ENCODE measurements at regions not wholly inside any gene's neighbourhood (a gene's known extent, or its start where the extent isn't known, plus 50 kb on each side); places are given as distances from the start of the nearest gene placed in this dataset.

DNA sequence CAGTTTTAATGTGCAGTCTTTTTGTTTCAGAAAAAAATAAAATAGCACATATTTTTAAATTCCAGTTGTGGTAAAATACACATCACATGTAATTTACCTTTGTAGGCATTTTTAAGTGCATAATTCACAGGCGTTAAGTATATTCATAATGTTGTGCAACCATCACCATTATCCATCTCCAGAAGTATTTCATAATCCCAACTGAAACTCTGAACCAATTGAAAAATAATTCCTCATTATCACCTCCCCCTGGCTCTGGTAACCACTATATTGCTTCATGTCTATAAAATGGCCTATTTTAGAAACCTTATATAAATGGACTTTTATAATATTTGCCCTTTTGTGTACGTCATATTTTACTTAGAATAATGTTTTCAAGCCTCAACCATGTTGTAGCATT, 756.5 kb upstream of the KLHL1 start:
- no peak for DNase-seq

DNA sequence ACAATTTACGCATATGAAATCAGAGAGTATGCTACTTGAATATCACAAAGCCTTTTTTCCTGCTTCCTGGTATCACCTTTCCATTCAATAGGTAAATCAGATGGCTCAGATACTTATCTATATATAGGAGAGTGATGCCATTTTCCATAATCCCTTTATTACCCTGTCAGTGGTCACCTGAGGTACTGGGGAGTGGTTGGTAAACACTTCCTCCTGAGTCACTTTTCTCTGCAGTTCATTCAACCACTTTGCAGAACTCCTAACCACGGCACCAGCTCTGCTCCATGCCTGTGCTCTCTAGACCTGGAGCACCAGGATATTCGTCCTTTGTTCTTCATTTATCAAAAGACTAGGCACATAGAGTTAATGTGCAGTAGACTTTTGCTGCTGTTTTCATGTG, 748.5 kb upstream of the KLHL1 start:
- no peak for DNase-seq

DNA sequence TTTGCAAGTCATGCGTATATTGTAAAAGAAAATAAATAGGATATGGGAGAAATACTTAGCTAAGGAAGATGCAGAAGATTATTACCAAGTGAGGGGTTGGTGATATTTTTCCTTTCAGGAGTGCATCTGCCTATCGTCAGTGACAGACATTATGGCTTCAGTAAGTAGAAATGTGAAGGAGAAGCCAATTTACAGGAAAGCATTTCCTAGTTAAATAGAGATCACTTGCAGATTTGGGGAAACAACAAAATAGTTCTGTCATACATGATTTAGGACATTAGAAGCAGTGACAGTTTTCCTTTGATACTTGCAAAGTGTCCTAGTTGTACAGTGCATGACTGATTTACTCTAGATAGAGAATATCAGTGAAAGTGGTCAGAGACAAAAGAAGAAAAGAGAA, 747.8 kb upstream of the KLHL1 start:
- DNase-seq = no peak

DNA sequence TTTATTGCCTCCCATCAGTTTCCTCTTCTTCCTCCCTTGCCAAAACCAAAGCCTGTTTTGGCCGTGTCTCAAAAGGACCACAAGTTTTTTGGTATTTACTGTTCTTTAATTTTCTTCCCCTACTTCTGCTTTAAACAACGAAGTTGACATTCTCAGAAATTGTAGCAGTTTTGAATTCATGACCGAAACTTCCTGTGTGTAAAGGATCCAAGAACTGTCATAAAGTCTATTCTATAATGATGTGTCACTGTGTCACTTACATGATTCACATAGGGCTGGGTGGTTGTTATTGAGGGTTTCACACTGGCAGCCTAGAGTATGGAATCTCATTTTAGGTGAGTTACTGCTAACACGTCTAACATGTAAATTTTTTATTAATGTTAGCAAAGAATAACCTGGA, 741.0 kb upstream of the KLHL1 start:
- DNase-seq = no peak

DNA sequence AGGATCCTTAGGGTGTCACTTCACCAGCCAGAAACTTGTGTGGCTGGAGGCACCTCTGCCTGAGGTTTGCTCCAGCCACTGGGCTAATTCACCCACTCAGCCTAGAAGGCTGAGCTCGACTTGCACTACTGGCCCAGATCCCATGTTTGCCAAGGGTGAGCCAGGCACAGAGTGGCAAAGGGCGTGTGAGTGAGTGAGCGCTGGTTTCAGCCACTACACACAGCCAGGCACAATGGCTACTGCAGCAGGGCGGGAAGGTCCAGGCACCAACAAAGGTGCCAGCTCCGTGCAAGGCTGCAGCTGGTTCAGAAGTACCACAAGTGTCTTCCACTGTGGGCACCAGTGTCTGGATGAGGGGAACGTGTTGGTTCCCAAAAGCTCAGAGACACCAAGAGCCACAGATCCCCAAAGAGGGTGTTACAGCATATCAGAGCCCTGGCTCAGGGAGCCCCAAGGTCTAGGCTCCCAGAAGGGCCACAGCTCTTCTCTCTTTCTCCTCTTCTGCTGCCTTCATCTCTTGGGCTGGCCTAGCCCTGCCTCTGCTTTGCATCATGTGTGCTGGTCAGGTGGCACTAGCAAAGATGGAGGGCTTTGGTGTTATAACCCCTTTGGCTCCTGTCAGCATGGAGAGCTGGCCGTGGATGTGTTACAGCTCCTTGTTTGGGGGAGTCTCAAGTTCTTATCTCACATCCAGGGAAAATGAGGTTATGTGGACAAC, 736.3 kb upstream of the KLHL1 start:
- no peak for DNase-seq

DNA sequence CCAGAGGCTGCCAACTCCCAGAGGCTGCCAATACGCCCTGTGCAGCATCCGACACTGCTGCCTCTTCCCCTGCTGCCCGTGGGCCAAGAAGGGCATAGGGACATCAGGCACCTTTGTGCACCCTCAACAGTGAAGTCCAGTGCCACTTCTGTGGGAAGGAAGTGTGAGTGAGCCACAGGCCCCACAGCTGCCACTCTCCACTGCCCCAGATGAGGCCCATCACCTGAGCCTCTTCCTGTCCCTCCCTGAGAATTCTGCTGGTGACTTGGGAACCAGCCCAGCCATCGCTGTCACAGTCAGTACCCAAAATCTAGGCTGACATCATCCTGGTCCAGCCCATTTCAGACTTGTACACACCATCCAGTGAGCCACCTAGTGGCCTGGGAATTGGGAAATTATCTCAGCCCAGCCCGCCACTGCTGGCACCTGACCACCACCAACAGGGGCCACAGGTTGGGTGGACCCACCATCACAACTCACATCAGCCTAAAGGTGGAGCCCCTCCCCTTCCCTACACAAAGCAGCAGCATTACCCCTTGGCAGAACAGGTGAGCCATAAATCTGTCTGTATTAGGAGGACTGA, 733.9 kb upstream of the KLHL1 start:
- DNase-seq = no peak

DNA sequence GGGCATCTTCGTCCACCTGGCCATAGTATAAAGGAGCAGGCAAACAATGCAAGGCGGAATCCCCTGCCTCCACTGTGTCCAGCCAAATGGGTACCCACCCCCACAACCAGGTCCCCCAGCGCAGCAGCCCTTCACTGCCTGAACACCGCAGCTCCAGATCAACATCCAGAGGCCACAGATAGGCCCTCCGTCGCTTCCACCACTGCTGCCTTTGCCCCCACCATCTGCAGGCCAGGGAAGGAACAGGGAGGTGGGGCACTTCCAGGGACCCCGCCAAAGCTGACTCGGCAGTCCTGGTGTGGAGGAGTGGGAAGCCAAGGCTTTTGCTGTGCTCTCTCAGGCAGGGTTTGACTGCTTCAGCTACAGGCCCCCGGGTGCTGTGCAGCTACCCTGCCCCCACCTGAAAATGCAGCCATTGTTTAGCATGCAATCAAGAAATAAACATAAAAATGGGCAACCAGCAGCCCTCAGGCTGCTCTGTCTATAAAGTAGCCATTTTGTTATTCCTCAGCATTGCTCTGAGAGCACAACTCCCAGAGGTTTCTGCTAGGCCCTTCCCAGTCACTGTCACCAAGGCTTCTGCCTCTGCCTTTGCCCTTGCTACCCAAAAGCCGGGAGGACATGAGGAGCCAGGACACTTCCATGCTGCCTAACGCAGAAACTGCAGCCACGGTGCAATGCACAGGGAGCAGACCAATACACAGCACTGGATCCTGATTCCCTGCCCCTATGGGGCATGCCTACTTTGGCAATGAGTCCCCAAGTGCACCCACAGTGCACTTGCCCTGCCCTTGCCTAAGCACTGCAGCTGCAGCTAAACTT, 733.2 kb upstream of the KLHL1 start:
- no peak for DNase-seq

DNA sequence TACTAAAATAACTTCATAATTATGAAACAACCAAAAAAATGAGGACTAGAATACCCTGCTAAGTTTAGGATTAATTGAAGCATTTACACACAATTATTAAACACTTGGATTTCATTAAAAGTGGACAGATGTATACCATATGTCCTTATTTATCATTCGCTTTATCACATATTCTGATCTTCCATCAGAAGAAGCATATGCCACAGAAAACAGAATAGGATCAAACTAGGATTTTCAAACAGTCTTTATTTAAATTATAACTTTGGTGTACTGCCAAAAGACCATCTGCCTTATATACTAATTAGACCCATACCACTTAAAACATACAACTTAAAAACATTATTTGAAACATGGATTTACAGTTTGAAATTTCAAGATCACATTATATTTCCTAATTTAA, 727.1 kb upstream of the KLHL1 start:
- DNase-seq = no peak

DNA sequence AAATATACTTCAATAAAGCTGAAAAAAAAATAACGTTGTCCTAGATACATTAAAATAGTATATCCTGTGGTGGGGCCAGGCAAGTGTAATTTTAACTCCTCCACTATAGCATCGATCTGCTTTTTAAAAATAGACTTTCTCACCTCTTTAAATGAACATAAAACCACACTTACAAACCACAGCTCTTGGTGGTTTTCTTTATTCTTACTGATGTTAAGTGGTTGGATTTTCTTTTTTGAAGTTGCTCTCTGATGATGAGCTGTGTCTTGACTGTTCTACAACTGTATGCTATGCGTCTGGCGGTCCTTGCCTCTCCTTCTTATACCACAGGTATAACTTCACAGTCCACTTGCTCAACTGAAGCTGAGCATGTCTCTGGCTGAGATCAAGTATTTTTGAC, 721.5 kb upstream of the KLHL1 start:
- DNase-seq = no peak

DNA sequence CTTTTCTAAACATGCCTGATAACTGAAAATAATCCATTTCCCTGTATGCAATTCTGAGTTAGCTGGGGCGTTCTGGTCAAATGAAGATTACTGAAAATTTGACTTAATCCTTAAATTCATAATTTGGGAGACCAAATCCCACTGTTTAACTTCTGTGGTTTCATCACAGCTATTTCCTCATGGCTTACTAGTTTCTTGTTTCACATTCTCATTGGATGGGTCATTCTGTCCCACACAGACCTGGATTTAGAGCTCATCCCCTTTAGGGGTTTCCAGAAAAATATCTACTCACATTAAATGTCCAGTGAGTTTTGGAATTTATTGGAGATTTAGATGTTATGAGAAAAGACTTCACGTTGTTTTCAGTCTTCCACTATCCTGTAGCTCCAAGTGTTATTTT, 709.3 kb upstream of the KLHL1 start:
- DNase-seq = no peak

DNA sequence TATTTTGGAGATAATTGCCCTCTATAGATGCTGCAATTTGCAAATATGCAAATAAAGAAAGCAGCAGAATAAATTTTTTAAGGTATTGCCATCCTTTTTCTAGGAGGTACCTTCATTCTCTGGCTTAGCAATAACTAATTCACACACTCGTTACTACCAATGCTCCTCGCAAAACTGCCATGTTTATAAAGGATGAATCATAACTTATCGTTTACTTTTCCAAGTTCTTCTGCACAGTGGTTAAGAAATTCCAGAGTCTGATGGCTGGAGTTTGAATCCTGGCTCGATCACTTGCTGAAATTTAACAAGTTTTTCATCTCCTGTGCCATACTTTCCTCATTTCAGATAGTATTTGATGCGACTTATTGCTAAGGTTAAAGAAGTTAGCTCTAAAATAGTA, 708.6 kb upstream of the KLHL1 start:
- DNase-seq = no peak

DNA sequence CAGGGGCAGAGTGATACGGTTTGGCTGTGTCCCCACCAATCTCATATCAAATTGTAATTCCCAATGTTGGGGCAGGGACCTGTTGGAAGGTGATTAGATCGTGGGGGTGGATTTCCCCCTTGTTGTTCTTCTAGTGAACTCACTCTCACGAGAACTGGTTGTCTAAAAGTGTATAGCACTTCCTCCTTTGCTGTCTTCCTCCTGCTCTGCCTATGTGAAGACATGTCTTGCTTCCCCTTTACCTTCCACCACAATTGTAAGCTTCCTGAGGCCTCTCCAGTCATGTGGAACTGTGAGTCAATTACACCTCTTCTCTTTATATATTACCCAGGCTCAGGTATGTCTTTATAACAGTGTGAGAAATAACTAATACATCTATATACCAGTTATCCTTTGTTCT, 706.4 kb upstream of the KLHL1 start:
- no peak for DNase-seq

DNA sequence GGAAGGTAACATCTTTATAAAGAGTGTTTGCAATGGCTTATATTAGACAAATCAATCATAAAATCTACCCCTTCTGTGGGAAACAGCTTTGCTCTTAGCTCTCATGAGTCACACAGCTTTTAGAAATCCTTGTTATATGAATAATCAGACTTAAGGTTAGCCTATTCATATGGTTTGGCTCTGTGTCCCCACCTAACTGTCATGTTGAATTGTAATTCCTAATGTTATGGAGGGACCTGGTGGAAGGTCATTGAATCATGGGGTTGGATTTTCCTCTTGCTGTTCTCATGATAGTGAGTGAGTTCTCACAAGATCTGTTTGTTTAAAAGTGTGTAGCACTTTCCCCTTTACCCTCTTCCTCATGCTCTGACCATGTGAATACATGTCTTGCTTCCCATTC, 704.2 kb upstream of the KLHL1 start:
- DNase-seq = no peak

DNA sequence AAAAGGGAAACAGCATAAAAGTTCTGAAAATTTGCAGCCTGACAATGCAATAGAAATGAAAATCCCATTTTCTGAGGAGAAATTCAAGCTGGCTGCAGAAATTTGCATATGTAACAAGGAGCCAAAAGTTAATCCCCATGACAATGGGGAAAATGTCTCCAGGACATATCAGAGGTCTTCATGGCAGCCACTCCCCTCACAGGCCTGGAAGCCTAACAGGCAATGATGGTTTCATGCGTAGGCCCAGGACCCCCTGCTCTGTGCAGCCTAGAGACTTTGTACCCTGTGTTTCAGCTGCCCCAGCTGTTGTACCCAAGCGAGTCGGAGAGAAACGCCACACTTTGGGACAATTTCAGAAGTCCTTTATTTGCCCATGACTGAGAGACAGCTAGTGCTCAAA, 701.3 kb upstream of the KLHL1 start:
- DNase-seq = no peak

DNA sequence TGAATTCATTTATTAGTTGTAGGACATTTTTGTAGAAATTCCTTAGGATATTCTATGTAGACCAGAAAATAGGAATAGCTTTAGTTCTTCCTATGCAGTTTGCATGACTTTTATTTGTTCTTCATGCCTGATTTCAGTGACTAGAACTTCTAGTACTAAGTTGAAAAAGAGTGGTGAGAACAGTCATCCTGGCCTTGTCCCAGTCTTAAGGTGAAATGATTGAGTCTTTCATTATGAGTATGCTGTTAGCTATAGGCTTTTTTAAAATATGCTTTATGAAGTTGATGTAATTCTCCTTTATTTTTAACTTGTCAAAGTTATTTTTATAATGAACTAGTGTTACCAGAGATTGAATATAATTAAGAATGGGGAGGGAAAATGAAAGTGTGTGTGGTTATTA, 690.1 kb upstream of the KLHL1 start:
- no peak for DNase-seq

DNA sequence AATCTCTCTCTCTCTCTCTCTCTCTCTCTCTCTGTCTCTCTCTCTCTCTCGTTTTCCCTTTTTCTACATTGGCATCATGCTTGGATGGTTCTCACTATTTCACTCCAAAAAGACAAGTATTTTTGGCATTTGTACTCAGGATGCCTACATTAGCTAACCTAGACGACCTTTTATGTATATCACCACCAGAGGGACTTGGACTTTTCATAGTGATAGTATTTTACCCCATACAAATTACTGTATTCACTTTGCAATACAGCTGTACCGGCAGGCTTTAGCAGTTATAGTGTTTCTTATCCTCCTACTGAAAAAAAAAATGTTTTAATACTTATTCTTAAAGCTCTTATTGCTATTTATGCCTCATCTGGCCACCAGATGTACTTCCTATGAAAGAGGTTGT, 687.2 kb upstream of the KLHL1 start:
- no peak for DNase-seq

DNA sequence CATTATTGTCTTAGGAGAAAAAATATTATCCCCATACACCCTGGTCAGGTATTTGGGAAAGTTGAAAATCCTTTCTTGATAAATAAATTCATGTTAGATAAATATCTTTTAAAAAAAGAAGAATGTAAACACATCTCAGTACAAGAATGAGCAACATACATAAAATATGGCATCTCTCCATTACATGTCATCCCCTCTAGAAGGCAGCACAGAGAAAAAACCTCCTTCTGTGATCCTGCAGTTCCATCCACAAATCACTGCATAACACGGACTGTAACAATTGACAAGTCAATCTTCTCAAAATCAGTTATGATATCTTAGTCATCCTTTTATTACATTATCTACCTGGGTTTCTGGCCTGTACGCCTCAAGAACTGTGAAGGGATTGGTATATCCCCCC, 683.9 kb upstream of the KLHL1 start:
- DNase-seq = no peak

DNA sequence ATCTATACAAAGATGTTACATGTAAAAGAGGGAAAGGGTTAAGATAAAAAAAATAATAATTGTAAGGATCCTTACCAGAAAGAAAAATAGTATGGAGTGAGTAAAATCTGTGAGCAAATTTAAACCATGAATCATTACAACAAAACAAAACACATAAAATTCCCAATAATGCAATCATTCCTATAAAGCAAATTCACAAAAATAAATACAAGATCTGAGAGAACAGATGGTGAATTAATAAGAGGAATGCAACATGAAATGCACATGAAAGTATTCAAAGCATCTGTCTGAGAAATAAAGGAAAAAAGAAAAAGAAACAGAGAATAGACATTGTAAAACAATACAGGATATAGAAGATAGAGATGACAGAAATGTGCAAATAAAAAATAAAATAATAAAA, 681.5 kb upstream of the KLHL1 start:
- DNase-seq = no peak

DNA sequence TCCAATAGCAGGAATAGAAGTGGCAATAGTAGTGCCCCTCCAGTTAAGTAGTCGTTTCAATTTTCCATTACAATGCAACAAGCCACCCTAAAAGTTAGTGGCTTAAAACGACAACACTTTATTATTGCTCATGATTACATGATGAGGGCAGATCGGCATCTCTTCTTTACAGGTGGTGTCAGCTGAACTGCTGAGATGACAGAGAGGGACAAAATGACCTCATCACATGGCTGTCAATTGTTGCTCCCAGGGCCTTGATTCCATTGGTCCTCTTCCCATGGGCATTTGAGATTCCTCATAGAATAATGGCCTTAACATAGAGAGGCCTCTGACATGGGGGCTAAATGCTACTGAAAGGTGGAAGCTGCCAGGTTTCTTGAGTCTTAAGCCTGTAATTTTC, 679.8 kb upstream of the KLHL1 start:
- no peak for DNase-seq

DNA sequence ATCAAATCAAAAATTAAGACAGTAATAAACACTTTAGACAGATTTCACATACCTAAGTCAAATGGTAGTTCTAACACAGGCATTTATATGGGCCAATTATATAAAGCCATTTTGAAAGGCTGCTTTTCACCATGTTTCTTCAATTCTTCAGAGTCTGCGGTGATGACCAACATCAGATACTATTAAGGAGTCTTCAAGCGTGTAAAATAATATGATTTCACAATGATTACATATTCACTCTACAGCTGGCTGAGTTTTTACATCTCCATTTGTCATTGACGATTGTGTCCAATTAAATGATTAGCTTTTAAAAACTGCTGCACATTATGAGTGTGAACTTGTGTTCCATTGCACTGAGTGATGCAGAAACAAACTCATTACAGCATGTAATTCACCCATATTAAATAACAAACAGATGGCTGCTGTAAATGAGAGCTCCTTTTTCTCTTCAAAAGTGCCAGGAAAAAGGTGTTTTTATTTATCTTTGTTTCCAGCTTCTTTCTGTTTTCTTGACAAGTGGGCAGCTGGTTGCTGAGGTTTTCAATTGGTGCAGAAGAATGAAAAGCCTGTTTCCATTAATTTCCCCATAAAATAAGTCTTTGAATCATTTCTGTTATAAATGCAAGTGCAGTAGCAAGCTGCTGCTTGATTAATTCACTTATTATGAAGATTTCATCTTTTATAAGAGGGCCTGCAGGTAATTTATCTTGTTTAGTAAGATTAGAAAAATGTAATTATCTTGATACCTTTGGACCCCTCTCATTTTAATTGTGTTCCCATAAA, 676.1 kb upstream of the KLHL1 start:
- DNase-seq = no peak

DNA sequence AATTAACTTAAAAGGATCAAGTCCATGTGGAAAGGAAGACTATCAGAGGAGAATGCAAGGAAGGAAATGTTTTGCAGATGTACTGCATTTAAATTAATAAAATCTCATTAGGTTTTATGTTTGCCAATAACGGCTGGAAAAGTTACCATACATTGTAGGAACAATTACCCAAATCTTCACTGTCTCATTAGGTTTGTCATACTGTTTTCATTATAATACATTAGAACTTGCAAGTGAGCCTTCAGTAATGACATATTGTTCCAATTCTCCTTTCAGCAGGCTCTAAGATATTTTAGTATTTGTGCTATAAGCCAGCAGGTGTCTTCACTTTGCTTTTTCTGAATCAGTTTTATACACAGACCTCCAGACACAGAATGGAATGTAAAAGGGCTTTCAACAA, 661.6 kb upstream of the KLHL1 start:
- DNase-seq = no peak

DNA sequence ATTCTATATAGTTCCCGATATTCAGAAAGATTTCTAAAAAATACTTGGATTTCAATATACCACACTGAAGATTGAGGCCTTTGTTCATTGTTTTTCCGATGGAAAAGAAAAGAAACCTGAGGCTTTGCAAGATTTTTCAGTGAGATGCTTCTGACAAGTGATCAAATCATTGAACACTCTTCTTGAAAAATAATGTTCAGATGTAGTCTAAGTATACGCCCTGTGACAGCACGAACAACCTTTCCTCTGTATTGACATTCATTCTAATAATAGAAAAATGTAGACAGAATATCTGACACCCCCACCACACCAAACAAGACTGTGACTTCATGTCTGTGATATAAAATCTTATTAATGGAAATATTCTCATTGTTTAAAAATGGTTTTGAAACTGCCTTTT, 650.7 kb upstream of the KLHL1 start:
- no peak for DNase-seq

DNA sequence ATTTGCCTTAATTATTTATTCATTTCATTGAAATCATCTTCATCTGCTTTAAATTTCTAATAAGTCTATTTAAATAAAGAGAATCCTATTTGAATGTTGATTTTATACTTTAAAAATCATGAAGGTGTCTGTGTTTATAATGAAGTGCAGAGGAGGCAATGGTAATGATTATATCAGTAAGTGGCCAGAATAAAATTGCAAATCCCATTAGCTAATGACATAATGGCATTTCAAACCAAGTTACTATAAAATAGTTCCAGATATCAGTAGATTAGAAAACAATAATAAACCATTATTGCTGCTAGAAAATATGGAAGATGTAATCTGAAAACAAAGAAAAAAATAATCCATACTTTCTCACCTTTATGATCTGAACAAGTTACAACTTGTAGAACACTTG, 647.8 kb upstream of the KLHL1 start:
- DNase-seq = no peak

DNA sequence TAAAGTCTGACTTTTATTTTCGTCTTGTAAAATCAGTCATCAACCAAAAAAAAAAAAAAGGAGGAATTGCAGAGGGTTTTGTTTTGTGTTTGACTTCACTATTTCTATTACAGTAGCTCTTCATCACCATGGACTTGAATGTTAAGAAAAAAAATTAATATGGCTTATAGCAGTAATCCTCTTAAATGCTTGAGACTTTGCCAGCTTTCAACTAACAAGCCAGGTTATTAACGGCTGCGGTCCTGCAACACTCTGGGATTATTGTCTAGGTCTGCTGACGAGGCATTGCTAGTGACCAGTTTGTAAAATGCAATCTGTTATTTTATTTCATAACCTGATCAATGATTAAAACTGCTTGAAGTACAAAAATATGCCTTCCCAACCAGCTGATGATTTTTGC, 647.2 kb upstream of the KLHL1 start:
- no peak for DNase-seq
